HG02610 (cell line): ENCODE measurements at regions not wholly inside any gene's neighbourhood (a gene's known extent, or its start where the extent isn't known, plus 50 kb on each side); places are given as distances from the start of the nearest gene placed in this dataset.
"Not testable (repeated sequence)": the region's sequence is repeated elsewhere in the genome, so short reads cannot be mapped to it uniquely, and the experiment has no call there.

Experiments used
- ATAC-seq: cut with Tn5 transposase; IDR thresholded peaks from one replicate; pipeline ENCODE4 v1.9.1; 2021; ENCODE audit warnings: mild to moderate bottlenecking, moderate library complexity; ENCODE audit not compliant: unreplicated experiment

GRCh38 chr4:122100508-122100907, 51.6 kb upstream of the BLTP1 start:
- no peak for ATAC-seq

DNA sequence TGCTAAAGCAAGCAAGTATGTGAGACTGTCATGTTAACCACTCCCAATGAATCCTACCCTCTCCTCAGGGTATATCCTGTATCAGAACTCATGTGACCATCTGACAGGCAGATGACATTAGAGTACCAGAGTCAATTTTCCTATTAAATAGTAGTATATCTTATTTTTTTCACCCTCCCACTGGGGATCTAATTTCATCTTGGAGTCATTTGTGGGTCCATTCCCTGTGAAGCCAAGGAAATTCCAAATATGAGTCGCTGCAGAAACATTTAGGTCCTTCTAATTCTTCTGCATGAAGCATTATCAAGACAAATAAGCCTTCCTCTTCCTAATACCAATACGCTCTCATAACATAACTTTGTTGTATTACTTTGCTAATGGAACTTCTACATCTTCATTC, 52.2 kb upstream of the BLTP1 start:
- no peak for ATAC-seq

DNA sequence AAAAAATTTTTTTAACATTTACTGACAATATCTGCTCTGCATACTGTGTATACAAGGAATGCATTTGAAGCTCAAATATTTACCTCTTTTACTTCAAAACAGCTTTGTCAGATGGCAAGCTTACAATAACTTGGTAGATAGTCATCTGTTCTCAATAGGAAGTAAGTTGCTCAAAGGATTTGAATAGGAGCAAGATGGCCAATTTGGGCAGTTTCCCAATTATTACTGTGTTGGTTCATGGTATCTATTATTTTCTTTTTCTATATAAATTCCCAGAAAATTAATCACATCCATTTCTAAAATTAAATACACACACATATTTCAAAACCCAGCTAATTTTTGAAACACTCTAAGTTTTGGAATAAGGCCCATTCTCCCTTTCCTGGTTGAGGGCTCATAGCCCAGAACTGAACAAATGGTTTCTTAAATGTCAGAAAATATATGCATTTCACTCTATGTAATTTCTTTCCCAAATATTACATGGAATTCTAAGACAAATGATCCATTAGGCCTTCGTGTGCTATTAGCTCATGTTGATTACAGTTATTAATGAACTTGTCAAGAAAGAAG, 60.2 kb upstream of the BLTP1 start:
- ATAC-seq = no peak

GRCh38 chr4:122091397-122091796, 60.7 kb upstream of the BLTP1 start:
- no peak for ATAC-seq

DNA sequence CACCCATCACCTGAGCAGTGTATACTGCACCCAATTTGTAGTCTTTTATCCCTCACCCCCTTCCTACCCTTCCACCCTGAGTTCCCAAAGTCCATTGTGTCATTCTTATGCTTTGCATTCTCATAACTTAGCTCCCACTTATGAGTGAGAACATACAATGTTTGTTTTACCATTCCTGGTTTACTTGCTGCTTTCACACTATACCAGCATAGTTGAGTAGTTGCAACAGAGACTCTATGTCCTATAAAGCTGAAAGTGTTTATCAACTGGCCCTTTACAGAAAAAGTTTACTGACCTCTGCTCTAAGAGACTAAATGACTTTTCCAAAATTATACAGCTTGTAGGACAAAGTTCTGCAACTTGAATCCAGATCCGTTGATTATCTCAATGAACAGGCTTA, 61.1 kb upstream of the BLTP1 start:
- ATAC-seq = no peak

DNA sequence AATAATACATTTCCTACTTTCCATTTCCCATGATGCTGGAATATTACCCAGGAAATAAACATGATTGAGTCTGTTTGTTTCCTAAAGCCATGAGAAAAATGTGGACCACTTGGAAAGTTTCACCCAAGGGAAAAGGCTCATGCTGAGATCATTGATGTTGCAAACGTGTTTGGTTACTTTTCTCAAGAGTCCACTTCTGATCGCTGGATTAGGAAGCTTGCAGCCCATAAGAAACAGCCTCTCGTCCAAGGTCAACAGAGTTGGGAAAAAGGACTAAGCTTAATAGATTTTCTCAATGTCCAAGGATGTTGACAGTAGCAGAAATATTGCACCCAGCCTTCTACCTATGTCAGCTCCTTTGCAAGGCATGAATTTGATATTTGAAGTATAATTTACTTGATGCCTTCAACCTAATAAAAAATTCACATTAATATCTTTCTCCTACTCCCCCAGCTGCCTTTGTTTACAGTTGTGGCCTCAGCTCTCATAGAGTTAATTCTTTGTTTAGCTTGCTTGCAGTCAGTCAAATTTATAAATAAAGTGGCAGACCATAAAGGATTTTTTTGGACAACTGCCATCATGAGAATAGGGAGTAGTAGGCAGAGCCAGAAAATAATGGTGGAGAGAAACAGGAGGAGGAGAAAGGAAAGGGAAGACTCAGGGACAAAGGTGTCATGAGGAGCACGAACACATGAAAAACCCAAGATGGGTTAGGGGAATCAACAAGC, 65.6 kb upstream of the BLTP1 start:
- ATAC-seq = no peak

- ATAC-seq = no peak
Measured at GRCh38 chr4:122083989-122084388, 68.1 kb upstream of the BLTP1 start.

- no peak for ATAC-seq
Measured at GRCh38 chr4:122083351-122083750, 68.8 kb upstream of the BLTP1 start.

DNA sequence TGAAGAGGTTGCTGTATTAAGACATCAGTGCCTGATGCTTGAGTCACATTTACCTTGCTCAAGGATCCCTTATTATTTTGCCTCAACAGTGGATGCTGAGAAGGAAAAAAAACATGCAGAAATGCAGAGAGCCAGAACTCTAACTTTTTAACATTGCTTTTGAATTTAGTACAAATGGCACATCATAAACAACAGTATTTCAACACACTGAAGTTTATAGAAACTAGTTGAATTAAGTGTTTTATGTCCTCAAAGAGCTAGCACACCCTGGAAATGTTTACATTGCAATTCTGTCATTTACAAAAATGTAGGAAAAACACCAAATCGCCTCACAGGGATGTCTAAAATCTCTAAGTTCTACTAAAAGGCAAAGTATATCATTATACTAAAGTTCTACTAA, 69.5 kb upstream of the BLTP1 start:
- no peak for ATAC-seq

GRCh38 chr4:122077653-122078052, 74.5 kb upstream of the BLTP1 start:
- not testable (repeated sequence) for ATAC-seq

GRCh38 chr4:122076835-122077234, 75.3 kb upstream of the BLTP1 start:
- ATAC-seq = not testable (repeated sequence)

DNA sequence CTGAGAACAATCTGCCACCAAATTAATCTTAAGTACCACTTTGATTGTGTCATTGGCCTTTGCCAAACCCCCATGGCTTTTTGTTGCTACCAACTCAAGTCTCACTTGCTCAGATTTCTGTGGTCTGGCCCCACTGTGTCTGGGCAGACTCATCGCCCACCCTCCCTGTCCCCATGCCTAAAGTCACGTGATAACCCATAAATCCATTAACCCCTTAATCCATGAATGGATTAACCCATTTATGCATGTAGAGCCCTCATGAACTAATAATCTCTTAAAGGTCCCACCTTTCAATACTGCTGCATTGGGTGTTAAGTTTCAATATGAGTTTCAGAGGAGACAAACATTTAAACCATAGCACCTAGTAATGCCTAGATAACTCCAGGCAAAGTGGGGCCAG, 78.5 kb upstream of the BLTP1 start:
- ATAC-seq = no peak

- no peak for ATAC-seq
Measured at GRCh38 chr4:122065915-122066314, 86.2 kb upstream of the BLTP1 start.

GRCh38 chr4:122065149-122065548, 87.0 kb upstream of the BLTP1 start:
- no peak for ATAC-seq

DNA sequence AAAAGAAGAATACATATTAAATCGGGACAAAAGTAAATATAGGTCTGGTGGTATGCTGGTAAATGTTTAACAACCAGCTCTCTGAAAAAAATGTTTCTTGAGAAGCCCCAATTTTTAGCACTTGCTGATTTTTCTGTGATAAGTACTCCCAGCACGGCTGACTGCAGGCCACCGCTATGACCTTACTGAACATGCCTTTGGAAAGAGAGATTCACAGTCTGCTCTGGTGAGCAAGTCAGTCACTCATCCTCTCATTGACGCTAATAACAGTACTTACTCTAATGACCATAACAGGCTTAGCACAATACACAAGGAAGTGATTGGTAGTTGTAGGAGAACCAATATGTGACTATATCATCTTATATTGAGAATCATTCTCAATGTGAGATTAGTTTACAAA, 98.9 kb upstream of the BLTP1 start:
- ATAC-seq = no peak

- no peak for ATAC-seq
Measured at GRCh38 chr4:122052677-122053076, 99.5 kb upstream of the BLTP1 start.

DNA sequence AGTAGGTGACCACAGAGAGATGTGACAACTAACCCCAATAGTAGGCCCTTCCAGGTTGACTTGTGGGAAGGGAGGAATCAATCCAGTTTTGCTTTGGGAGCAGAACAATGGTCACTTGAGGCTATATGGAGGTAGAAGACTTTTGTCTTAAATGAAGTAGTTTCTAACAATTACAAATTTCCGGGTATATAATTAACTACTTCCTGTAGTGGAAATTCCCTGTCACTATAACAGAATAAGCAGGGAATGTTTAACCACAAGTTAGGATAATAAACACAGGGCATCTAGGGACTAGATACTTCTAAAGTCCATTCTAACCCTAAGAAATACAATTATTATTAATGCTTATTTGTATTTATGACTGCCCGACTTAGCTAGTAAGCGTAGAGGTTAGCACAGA, 99.0 kb upstream of the TRPC3 start:
- ATAC-seq = no peak

DNA sequence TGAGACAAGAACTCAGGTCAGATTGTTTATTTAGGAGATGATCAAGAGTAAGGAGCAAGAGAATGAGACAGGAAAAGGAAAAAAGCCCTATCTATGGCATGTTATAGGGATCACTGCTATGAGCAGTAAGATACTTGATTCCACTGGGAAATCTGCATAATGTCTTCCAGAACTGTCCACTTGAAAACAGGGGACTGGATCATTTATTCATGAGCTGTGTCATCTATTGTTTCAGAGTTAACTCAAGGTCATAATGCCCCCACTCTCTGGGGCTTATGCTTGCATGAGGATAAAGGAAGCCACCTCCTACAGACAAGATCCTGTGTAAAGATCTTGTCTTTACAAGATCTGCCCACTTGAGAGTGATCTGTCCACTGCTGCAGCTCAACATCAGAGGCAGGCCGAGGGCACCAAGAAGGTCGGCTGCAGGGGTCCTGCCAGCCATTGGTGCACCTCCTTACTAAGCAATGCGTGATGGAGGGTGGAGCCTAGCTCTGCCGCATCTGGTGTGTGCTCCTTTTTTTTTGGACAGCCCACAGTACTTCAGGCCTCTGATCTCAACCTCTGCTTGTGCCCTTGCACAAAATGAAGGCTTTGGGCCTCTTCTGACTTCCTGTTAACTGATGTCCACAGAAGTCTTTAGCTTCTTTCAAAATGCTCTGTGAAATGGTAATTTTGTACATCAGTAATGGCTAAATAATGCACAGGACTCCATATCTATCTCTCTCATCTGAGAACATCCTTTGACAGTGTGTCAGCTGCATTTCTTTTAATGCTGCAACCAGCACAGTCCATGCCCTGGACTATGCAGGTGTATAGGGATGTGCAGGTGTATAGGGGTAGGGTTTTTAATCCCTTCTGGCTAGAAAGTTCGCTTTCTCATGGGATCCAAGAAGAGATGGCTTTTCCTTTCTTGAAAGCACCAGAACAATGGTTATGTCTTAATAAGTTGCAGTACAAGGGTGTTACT, 95.9 kb upstream of the TRPC3 start:
- no peak for ATAC-seq

DNA sequence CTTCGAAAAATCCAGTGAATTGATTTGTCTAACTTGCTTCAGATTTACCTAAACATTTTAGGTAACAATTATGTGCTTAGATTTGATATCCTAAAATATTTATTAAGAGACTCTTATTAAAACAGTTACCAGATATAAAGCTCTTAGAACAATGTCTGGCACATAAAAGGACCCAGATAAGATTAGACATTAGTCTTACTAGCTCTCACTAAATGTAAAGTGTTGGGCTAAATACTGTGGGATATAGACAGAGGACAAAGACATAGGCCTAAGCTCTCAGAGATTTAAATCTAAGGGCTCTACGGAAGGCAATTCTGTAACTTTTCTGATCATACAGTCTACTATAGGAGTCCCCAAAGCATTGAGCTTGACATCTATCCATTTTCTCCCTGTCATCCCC, 94.4 kb upstream of the TRPC3 start:
- ATAC-seq = no peak

GRCh38 chr4:122045533-122045932, 93.7 kb upstream of the TRPC3 start:
- ATAC-seq = no peak

GRCh38 chr4:122044501-122044900, 92.6 kb upstream of the TRPC3 start:
- ATAC-seq = no peak

DNA sequence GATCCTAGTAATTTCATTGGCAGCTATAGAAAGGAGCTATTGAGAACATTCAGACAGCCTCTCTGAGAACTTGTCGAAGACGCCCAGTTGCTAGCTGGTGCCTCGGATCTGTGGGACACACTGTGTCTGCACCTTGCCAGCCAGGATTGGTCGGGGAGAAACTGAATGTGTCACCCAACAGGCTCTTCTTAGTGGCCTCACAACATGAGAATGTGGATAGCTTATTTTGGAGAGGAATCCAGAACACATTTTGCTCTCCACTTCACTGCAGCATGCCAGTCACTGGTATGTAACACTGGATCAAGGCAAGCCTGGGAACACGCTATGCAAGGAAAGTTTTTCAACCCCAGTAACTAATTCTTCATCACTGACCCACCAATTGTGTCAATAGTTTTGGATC, 89.5 kb upstream of the TRPC3 start:
- ATAC-seq = no peak
